ENCODE measurements at regions not wholly inside any gene's neighbourhood (a gene's known extent, or its start where the extent isn't known, plus 50 kb on each side); places are given as distances from the start of the nearest gene placed in this dataset.

DNA sequence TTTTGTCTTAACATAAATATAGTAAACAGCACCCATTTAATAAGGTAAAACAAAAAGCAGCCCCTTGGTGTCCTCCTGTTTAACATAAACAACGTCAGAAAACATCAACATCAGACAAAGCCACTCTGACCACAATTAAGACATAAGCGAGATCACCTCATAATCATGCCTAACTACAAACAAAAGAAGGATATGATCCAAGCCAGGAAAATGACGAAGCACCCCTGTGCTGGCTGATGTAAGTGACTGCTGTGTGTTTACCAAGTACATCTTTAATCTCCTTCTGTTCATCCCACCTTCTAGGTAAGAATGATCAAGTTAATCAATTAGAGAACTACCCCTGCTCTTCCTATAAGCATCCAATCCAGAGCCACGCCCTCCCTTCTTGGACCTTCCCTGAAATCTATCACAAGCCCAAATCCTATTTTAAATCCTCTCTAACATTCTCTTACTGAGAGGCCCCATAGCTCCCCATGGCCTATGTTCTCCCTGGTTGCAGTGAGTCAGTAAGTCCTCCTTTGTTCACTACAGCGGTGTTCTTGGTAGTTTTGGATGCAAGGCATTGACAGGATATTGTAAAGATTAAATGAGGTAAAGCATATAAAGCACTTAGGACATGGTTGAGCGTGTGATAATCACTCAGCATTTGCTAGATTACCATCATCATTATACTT, 424.2 kb downstream of the TSN start:
- Histone ChIP-seq H3K4me1 (ENCODE audit: control insufficient read depth, insufficient read depth, low read length) (no peaks in the 10 kb centered on the region), H3K9me3 (ENCODE audit: control insufficient read depth, insufficient read depth, low read depth, low read length) (no peaks in the 10 kb centered on the region), H3K4me3 (ENCODE audit: low read depth, low read length) (no peak overlapping the region), H3K36me3 (ENCODE audit: control insufficient read depth in 2 of 2, insufficient read depth in 1 of 2, low read length in 2 of 2) (no peaks in the 10 kb centered on the region), H3K27ac (ENCODE audit: extremely low read depth, low read depth, low read length) (no peak overlapping the region)
- POLR2A ChIA-PET, result no interaction called here
- TF ChIP-seq ZNF391 (tag by site-specific recombination; IDR thresholded peaks at IDR 0.05; ENCODE audit: borderline replicate concordance, low read depth), result no peak
- TF ChIP-seq BCL11B (tag by site-specific recombination; IDR thresholded peaks at IDR 0.05; ENCODE audit: low read depth), result no peak
- no peak for TF ChIP-seq ZNF266 (tag by site-specific recombination; IDR thresholded peaks at IDR 0.05; ENCODE audit: low read depth)
- TF ChIP-seq, protein P1, sequence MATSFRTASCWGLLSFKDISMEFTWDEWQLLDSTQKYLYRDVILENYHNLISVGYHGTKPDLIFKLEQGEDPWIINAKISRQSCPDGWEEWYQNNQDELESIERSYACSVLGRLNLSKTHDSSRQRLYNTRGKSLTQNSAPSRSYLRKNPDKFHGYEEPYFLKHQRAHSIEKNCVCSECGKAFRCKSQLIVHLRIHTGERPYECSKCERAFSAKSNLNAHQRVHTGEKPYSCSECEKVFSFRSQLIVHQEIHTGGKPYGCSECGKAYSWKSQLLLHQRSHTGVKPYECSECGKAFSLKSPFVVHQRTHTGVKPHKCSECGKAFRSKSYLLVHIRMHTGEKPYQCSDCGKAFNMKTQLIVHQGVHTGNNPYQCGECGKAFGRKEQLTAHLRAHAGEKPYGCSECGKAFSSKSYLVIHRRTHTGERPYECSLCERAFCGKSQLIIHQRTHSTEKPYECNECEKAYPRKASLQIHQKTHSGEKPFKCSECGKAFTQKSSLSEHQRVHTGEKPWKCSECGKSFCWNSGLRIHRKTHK (tag by site-specific recombination; IDR thresholded peaks at IDR 0.05), result no peak
- TF ChIP-seq, protein P2, sequence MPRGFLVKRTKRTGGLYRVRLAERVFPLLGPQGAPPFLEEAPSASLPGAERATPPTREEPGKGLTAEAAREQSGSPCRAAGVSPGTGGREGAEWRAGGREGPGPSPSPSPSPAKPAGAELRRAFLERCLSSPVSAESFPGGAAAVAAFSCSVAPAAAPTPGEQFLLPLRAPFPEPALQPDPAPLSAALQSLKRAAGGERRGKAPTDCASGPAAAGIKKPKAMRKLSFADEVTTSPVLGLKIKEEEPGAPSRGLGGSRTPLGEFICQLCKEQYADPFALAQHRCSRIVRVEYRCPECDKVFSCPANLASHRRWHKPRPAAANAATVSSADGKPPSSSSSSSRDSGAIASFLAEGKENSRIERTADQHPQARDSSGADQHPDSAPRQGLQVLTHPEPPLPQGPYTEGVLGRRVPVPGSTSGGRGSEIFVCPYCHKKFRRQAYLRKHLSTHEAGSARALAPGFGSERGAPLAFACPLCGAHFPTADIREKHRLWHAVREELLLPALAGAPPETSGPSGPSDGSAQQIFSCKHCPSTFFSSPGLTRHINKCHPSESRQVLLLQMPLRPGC (tag by site-specific recombination; IDR thresholded peaks at IDR 0.05), result no peak
- TF ChIP-seq ZNF302 (tag by site-specific recombination; IDR thresholded peaks at IDR 0.05; ENCODE audit: low read depth), result no peak
- TF ChIP-seq ZXDB (tag by site-specific recombination; IDR thresholded peaks at IDR 0.05), result no peak
- no peak for TF ChIP-seq ZNF239 (tag by site-specific recombination; IDR thresholded peaks at IDR 0.05)
- TF ChIP-seq ZNF560 (tag by site-specific recombination; IDR thresholded peaks at IDR 0.05; ENCODE audit: borderline replicate concordance), result no peak
- TF ChIP-seq ZNF654 (tag by site-specific recombination; IDR thresholded peaks at IDR 0.05; ENCODE audit: low read depth), result no peak
- CTCF ChIA-PET, result no interaction called here

DNA sequence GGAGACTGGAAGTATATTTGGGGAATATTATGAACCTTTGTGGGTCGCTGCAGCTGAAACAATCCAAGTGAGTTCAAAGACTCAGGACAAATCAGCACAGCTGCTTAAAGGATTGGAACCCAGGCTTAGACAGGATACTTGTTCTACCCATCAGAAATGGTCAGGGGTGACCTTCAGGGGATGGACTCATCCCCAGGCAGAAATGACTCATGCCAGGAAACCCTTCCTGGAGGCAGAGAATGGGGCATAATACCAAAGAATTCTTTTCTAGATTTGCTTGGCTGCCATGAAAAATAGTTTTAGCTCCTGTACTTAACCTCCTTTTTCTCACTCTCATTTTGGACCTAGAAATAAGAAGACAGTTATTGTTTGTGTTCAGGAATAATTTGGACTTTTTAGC, 425.5 kb downstream of the TSN start:
- Histone ChIP-seq H3K4me1 (ENCODE audit: control insufficient read depth, insufficient read depth, low read length) (no peaks in the 10 kb centered on the region), H3K36me3 (ENCODE audit: control insufficient read depth in 2 of 2, insufficient read depth in 1 of 2, low read length in 2 of 2) (no peaks in the 10 kb centered on the region), H3K4me3 (ENCODE audit: low read depth, low read length) (no peak overlapping the region), H3K9me3 (ENCODE audit: control insufficient read depth, insufficient read depth, low read depth, low read length) (no peaks in the 10 kb centered on the region), H3K27ac (ENCODE audit: extremely low read depth, low read depth, low read length) (no peak overlapping the region)
- ChIA-PET POLR2A (no interaction called here), CTCF (interaction anchor here (0.6 to 2.3 kb wide), 2 partner anchors 10 to 585 kb away, joined by 6 to 12 read pairs; no protein-coding TSS in a partner anchor)
- TF ChIP-seq ZNF16 (tag by site-specific recombination; IDR thresholded peaks at IDR 0.05; ENCODE audit: low read depth), result no peak
- TF ChIP-seq, protein P1 (tag by site-specific recombination; IDR thresholded peaks at IDR 0.05), result no peak
- TF ChIP-seq SETDB1 (IDR thresholded peaks at IDR 0.05; ENCODE audit: insufficient read length, low read length), result peak; percentile 3

DNA sequence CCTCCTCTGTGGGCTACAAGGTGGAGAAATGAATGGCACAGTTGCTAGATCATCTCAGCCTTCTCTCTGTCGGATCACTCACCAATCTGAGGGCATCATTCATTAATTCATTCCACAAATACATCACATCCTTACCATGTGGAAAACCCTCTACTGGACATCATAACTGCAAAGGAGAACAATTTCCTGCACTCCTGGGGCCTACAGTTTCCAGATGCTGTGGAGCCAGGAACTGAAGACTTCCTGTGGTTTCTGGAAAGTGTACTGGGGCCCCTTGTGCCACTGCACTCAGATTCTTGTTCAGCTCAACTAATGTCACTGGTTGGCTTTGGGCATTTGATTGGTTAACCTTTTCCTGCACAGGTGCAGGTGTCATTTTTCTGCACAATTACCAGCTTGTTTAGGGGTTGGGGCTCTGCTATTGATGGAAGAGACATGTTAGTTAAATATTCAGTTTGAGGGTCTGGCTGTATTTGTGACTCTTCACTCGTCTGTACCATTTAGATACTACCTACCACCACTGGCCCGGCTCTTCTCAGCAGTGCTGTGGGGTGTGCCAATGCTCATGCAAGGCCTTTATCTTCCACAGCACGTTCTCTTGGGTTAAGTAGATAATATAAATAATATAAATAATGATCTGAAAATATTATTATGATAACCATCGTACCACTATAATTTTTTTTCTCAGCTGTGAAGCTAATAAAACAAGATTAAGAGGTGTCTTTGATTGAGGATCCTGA, 427.3 kb downstream of the TSN start:
- H3K36me3 ChIP-seq (ENCODE audit: control insufficient read depth in 2 of 2, insufficient read depth in 1 of 2, low read length in 2 of 2), result no peaks in the 10 kb centered on the region
- no peak overlapping the region for H3K4me3 ChIP-seq (ENCODE audit: low read depth, low read length)
- no peaks in the 10 kb centered on the region for H3K4me1 ChIP-seq (ENCODE audit: control insufficient read depth, insufficient read depth, low read length)
- CTCF ChIA-PET, result interaction anchor here (0.5 kb wide), 1 partner anchor 459 kb away, joined by 3 read pairs; no protein-coding TSS in a partner anchor
- H3K27ac ChIP-seq (ENCODE audit: extremely low read depth, low read depth, low read length), result no peak overlapping the region
- POLR2A ChIA-PET, result no interaction called here
- TF ChIP-seq ZNF221 (tag by site-specific recombination; IDR thresholded peaks at IDR 0.05; ENCODE audit: borderline replicate concordance) (no peak), ZNF76 (tag by site-specific recombination; IDR thresholded peaks at IDR 0.05; ENCODE audit: borderline replicate concordance, low read depth) (no peak), YY1 (tag by site-specific recombination; IDR thresholded peaks at IDR 0.05) (no peak), ZNF843 (tag by site-specific recombination; IDR thresholded peaks at IDR 0.05) (no peak), ZNF658 (tag by site-specific recombination; IDR thresholded peaks at IDR 0.05) (no peak), ZNF596 (tag by site-specific recombination; IDR thresholded peaks at IDR 0.05) (no peak), MZF1 (tag by site-specific recombination; IDR thresholded peaks at IDR 0.05; ENCODE audit: borderline replicate concordance) (no peak), PRDM1 (tag by site-specific recombination; IDR thresholded peaks at IDR 0.05) (no peak), RBAK (tag by site-specific recombination; IDR thresholded peaks at IDR 0.05) (no peak)
- TF ChIP-seq, protein P3, sequence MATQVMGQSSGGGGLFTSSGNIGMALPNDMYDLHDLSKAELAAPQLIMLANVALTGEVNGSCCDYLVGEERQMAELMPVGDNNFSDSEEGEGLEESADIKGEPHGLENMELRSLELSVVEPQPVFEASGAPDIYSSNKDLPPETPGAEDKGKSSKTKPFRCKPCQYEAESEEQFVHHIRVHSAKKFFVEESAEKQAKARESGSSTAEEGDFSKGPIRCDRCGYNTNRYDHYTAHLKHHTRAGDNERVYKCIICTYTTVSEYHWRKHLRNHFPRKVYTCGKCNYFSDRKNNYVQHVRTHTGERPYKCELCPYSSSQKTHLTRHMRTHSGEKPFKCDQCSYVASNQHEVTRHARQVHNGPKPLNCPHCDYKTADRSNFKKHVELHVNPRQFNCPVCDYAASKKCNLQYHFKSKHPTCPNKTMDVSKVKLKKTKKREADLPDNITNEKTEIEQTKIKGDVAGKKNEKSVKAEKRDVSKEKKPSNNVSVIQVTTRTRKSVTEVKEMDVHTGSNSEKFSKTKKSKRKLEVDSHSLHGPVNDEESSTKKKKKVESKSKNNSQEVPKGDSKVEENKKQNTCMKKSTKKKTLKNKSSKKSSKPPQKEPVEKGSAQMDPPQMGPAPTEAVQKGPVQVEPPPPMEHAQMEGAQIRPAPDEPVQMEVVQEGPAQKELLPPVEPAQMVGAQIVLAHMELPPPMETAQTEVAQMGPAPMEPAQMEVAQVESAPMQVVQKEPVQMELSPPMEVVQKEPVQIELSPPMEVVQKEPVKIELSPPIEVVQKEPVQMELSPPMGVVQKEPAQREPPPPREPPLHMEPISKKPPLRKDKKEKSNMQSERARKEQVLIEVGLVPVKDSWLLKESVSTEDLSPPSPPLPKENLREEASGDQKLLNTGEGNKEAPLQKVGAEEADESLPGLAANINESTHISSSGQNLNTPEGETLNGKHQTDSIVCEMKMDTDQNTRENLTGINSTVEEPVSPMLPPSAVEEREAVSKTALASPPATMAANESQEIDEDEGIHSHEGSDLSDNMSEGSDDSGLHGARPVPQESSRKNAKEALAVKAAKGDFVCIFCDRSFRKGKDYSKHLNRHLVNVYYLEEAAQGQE (tag by site-specific recombination; IDR thresholded peaks at IDR 0.05), result no peak
- no peaks in the 10 kb centered on the region for H3K9me3 ChIP-seq (ENCODE audit: control insufficient read depth, insufficient read depth, low read depth, low read length)
